Amygdala (tissue), 56 donors: ENCODE measurements at regions not wholly inside any gene's neighbourhood (a gene's known extent, or its start where the extent isn't known, plus 50 kb on each side); places are given as distances from the start of the nearest gene placed in this dataset.
"Not testable (repeated sequence)": the region's sequence is repeated elsewhere in the genome, so short reads cannot be mapped to it uniquely, and the experiment has no call there.

Experiments used
- DNase-seq, 56 donors: peaks; one replicate each; lab custom pipeline; 2025; lab: John Stamatoyannopoulos, UW

GRCh38 chr15:34651997-34652725 is 68.7 kb upstream of the GOLGA8B start:
- DNase-seq, result no peak

- peak in 2 of 56 donors; percentile 5 to 24 for DNase-seq
Measured at GRCh38 chr15:34650177-34650576, 66.7 kb upstream of the GOLGA8B start.

DNA sequence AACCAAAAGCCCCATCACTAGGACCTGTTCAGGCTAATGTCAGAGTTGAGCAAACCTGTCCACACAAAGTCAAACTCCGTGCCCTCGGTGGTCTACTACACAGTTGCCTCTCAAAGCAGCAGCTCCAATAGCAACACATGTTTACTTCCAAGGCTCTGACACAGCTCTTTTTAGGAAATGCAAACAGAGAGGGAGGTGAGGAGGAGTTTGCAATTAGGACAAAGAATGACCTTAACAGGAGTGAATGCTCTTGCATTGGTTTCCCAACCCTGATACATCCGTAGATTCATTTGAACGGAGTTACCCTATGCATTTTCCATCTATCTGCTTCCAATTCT is 64.8 kb upstream of the GOLGA8B start:
- DNase-seq, result no peak

- DNase-seq, result peak in 5 of 56 donors; percentile 1 to 22 (median 11)
Measured at GRCh38 chr15:34647569-34648293, 64.3 kb upstream of the GOLGA8B start.

DNA sequence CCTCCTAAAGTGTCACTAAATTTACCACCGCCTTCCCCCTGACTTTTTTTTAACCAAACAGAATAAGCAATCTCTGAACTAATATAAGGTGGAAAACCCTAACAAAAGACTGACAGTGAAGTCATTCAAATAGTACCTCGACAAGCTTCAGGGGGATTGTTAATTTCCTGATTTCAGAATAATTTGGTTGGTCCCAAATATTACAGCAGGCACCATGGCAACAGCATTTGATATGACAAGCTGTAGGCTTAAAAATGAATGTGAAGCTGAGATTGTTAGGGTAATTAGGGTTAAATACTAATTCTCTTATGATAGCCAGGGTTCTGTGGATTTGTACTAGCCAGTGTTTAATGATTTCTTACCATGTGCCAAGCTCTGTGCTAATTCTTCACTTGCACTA is 63.5 kb upstream of the GOLGA8B start:
- DNase-seq, result no peak

DNA sequence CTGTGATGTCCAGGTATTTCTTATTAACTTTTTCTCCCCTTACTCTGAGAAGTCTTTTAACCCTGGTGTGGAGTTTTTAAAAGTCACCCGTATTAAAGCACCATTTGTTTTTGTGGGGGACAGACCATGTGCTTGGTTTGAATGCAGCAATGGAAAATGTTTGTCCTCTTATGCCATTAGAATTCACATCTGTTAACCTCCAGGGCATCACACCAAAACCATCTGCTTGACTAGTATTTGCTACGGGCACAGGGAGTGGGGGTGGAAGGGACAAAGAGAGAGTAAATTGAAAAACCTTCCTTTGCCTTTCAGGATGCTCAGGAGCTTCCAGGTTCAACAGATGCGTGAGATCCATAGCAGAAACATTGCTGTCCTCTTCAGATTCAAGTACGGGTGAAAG is 61.4 kb upstream of the GOLGA8B start:
- DNase-seq, result no peak

GRCh38 chr15:34644061-34644460 is 60.6 kb upstream of the GOLGA8B start:
- no peak for DNase-seq

- DNase-seq, result no peak
Measured at GRCh38 chr15:34642247-34642646, 58.8 kb upstream of the GOLGA8B start.

GRCh38 chr15:34640661-34641060 is 57.2 kb upstream of the GOLGA8B start:
- DNase-seq, result no peak

GRCh38 chr15:34637305-34637704 is 53.9 kb upstream of the GOLGA8B start:
- no peak for DNase-seq

GRCh38 chr15:34633602-34634001 is 50.2 kb upstream of the GOLGA8B start:
- not testable (repeated sequence) for DNase-seq
